T1000 (cell line): ENCODE measurements at regions not wholly inside any gene's neighbourhood (a gene's known extent, or its start where the extent isn't known, plus 50 kb on each side); places are given as distances from the start of the nearest gene placed in this dataset.
"Not testable (repeated sequence)": the region's sequence is repeated elsewhere in the genome, so short reads cannot be mapped to it uniquely, and the experiment has no call there.

Experiments used
- DNase-seq: peaks from one replicate; lab custom pipeline; 2025; ENCODE audit warnings: mixed read lengths; lab: John Stamatoyannopoulos, UW

GRCh38 chr5:17978954-17979353 lies 344.7 kb downstream of the TAF11L14 start:
- no peak for DNase-seq

- DNase-seq: not testable (repeated sequence)
Observed at GRCh38 chr5:17982626-17983025, 348.4 kb downstream of the TAF11L14 start.

- DNase-seq: no peak
Observed at GRCh38 chr5:17989036-17989435, 354.8 kb downstream of the TAF11L14 start.

- no peak for DNase-seq
Observed at GRCh38 chr5:17989567-17990563, 355.6 kb downstream of the TAF11L14 start.

GRCh38 chr5:17991775-17992174 lies 357.5 kb downstream of the TAF11L14 start:
- no peak for DNase-seq

GRCh38 chr5:17992291-17992690 lies 358.0 kb downstream of the TAF11L14 start:
- DNase-seq: no peak

- DNase-seq: no peak
Observed at GRCh38 chr5:17995997-17996396, 361.7 kb downstream of the TAF11L14 start.

GRCh38 chr5:17999858-18000257 lies 365.6 kb downstream of the TAF11L14 start:
- no peak for DNase-seq

GRCh38 chr5:18000744-18001143 lies 366.5 kb downstream of the TAF11L14 start:
- no peak for DNase-seq

GRCh38 chr5:18003312-18003711 lies 369.1 kb downstream of the TAF11L14 start:
- DNase-seq: no peak

GRCh38 chr5:18003784-18004183 lies 369.5 kb downstream of the TAF11L14 start:
- DNase-seq: no peak

GRCh38 chr5:18006235-18006634 lies 372.0 kb downstream of the TAF11L14 start:
- not testable (repeated sequence) for DNase-seq

GRCh38 chr5:18008940-18009339 lies 374.7 kb downstream of the TAF11L14 start:
- DNase-seq: no peak

- DNase-seq: no peak
Observed at GRCh38 chr5:18010053-18010452, 375.8 kb downstream of the TAF11L14 start.

GRCh38 chr5:18018472-18018871 lies 384.2 kb downstream of the TAF11L14 start:
- DNase-seq: no peak

GRCh38 chr5:18023275-18023674 lies 389.0 kb downstream of the TAF11L14 start:
- no peak for DNase-seq

- DNase-seq: no peak
Observed at GRCh38 chr5:18023986-18024385, 389.7 kb downstream of the TAF11L14 start.

GRCh38 chr5:18024542-18024941 lies 390.3 kb downstream of the TAF11L14 start:
- DNase-seq: no peak

GRCh38 chr5:18027241-18027867 lies 393.1 kb downstream of the TAF11L14 start:
- DNase-seq: no peak

GRCh38 chr5:18028036-18028435 lies 393.8 kb downstream of the TAF11L14 start:
- no peak for DNase-seq

- no peak for DNase-seq
Observed at GRCh38 chr5:18032744-18033143, 398.5 kb downstream of the TAF11L14 start.

GRCh38 chr5:18036531-18036930 lies 402.3 kb downstream of the TAF11L14 start:
- DNase-seq: no peak

- no peak for DNase-seq
Observed at GRCh38 chr5:18037718-18038117, 403.5 kb downstream of the TAF11L14 start.
